Sigmoid colon (tissue), 6 donors: ENCODE measurements at regions not wholly inside any gene's neighbourhood (a gene's known extent, or its start where the extent isn't known, plus 50 kb on each side); places are given as distances from the start of the nearest gene placed in this dataset.

ENCODE experiments used
- DNase-seq: peaks from one replicate; pipeline ENCODE4 v3.0.0-alpha.2; 2019
- H3K27ac ChIP-seq, 4 donors: fragments of 200-600 bp; sonication (generic); one replicate each; pipeline ENCODE4 v1.5.1; 2016 to 2019; ENCODE audit warnings: mild to moderate bottlenecking in 1 of 4
- H3K27me3 ChIP-seq, 3 donors: fragments of 200-600 bp; sonication (generic); one replicate each; pipeline ENCODE4 v1.5.1; 2019; ENCODE audit warnings: mild to moderate bottlenecking in 1 of 3
- H3K36me3 ChIP-seq, 4 donors: fragments of 200-600 bp; sonication (generic); one replicate each; pipeline ENCODE4 v1.5.1; 2016 to 2019
- H3K4me1 ChIP-seq, 4 donors: fragments of 200-600 bp; sonication (generic); one replicate each; pipeline ENCODE4 v1.5.1; 2017 to 2019
- H3K4me3 ChIP-seq, 4 donors: fragments of 200-600 bp; sonication (generic); one replicate each; pipeline ENCODE4 v1.5.1; 2017 to 2019; ENCODE audit warnings: mild to moderate bottlenecking in 2 of 4, moderate library complexity in 1 of 4
- H3K9me3 ChIP-seq, 4 donors: fragments of 200-600 bp in 3 of 4; sonication (generic) in 3 of 4; one replicate each; pipeline versions ENCODE4 v1.5.1 to v1.6.1; 2013 to 2019
- CTCF ChIP-seq, 4 experiments: fragments of 450-650 bp in 3 of 4; fragments of 200-600 bp in 1 of 4; IDR thresholded peaks; one replicate each; pipeline ENCODE4 v1.5.1; 2016 to 2019; ENCODE audit warnings: antibody characterized with exemption in 4 of 4, mild to moderate bottlenecking in 3 of 4, moderate library complexity in 2 of 4
- EP300 ChIP-seq, 4 donors: sonication (generic); formaldehyde crosslinking; IDR thresholded peaks; one replicate each; pipeline ENCODE4 v1.6.1; 2017; ENCODE audit warnings: antibody characterized with exemption in 4 of 4
- POLR2A ChIP-seq, 2 donors: fragments of 450-650 bp; IDR thresholded peaks; one replicate each; pipeline ENCODE4 v1.6.1; 2016; ENCODE audit warnings: antibody characterized with exemption in 2 of 2, mild to moderate bottlenecking in 2 of 2, moderate library complexity in 2 of 2
- POLR2AphosphoS5 ChIP-seq, 4 donors: sonication (generic); formaldehyde crosslinking; IDR thresholded peaks; one replicate each; pipeline ENCODE4 v1.6.1; 2017; ENCODE audit warnings: antibody characterized with exemption in 4 of 4
- WGBS, 2 donors: extraction: QIAGEN DNeasy Blood & Tissue Kit; methylation state at CpG; one replicate each; pipeline ENCODE4 v1.1.7; 2013; 5-methylcytosine and 5-hydroxymethylcytosine counted together
- intact Hi-C: fragments of 100-400 bp; cut with DNase I; formaldehyde crosslinking; loops from one replicate; pipeline ENCODE4 v1.15.1; 2023
- donor health status: healthy with polysubstance abuse.
- donor health status: healthy.

- H3K36me3 ChIP-seq, result no peaks in the 10 kb centered on the region
- WGBS, 2 donors, result 72 to 83% methylated on average over 4 of the region's 4 CpGs
- peak overlapping the region in 1 of 4 donors; percentile 80 for H3K27ac ChIP-seq
- intact Hi-C loops, result no loop called here
- no peaks in the 10 kb centered on the region for H3K27me3 ChIP-seq
- TF ChIP-seq CTCF (IDR thresholded peaks at IDR 0.05) (no peak), EP300 (IDR thresholded peaks at IDR 0.05) (no peak), POLR2A (IDR thresholded peaks at IDR 0.05) (no peak), POLR2AphosphoS5 (IDR thresholded peaks at IDR 0.05) (no peak)
- no peaks in the 10 kb centered on the region for H3K9me3 ChIP-seq
- no peak for DNase-seq
- no peak overlapping the region for H3K4me3 ChIP-seq
- peaks cover 0 to 44% (median 28%) of the 10 kb centered on the region in 4 donors for H3K4me1 ChIP-seq
Observed at GRCh38 chr11:112811783-112812182, 149.4 kb upstream of the NCAM1 start.

GRCh38 chr11:112812729-112813128 is 148.5 kb upstream of the NCAM1 start:
- Histone ChIP-seq H3K4me3 (no peak overlapping the region), H3K9me3 (no peaks in the 10 kb centered on the region), H3K27ac (no peak overlapping the region), H3K4me1 (peaks cover 0 to 43% (median 28%) of the 10 kb centered on the region in 4 donors), H3K27me3 (no peaks in the 10 kb centered on the region), H3K36me3 (no peaks in the 10 kb centered on the region)
- 47 to 48% methylated on average over 2 of the region's 2 CpGs for WGBS, 2 donors
- intact Hi-C loops, result no loop called here
- no peak for TF ChIP-seq POLR2AphosphoS5 (IDR thresholded peaks at IDR 0.05)
- TF ChIP-seq POLR2A (IDR thresholded peaks at IDR 0.05), result no peak
- TF ChIP-seq EP300 (IDR thresholded peaks at IDR 0.05), result no peak
- TF ChIP-seq CTCF (IDR thresholded peaks at IDR 0.05), result no peak
- DNase-seq, result no peak

GRCh38 chr11:112814168-112814567 is 147.1 kb upstream of the NCAM1 start:
- WGBS, 2 donors, result 80 to 82% methylated on average over 4 of the region's 4 CpGs
- no peaks in the 10 kb centered on the region for H3K36me3 ChIP-seq
- intact Hi-C loops, result no loop called here

GRCh38 chr11:112817376-112817775 is 143.8 kb upstream of the NCAM1 start:
- TF ChIP-seq POLR2AphosphoS5 (IDR thresholded peaks at IDR 0.05) (no peak), EP300 (IDR thresholded peaks at IDR 0.05) (no peak), POLR2A (IDR thresholded peaks at IDR 0.05) (no peak), CTCF (IDR thresholded peaks at IDR 0.05) (no peak)
- no peaks in the 10 kb centered on the region for H3K36me3 ChIP-seq
- intact Hi-C loops, result no loop called here
- 64 to 79% methylated on average over 3 of the region's 3 CpGs for WGBS, 2 donors
- H3K27me3 ChIP-seq, result no peaks in the 10 kb centered on the region
- H3K27ac ChIP-seq, result no peak overlapping the region
- no peak overlapping the region for H3K4me3 ChIP-seq
- H3K9me3 ChIP-seq, result no peaks in the 10 kb centered on the region
- H3K4me1 ChIP-seq, result no peaks in the 10 kb centered on the region
- no peak for DNase-seq

More at GRCh38 chr11:112814168-112814567, 147.1 kb upstream of the NCAM1 start:
- TF ChIP-seq CTCF (IDR thresholded peaks at IDR 0.05) (no peak), EP300 (IDR thresholded peaks at IDR 0.05) (no peak), POLR2AphosphoS5 (IDR thresholded peaks at IDR 0.05) (no peak), POLR2A (IDR thresholded peaks at IDR 0.05) (no peak)
- H3K27ac ChIP-seq, result no peak overlapping the region
- no peaks in the 10 kb centered on the region for H3K9me3 ChIP-seq
- no peak for DNase-seq
- no peaks in the 10 kb centered on the region for H3K27me3 ChIP-seq
- peaks cover 0 to 29% (median 16%) of the 10 kb centered on the region in 4 donors for H3K4me1 ChIP-seq
- no peak overlapping the region for H3K4me3 ChIP-seq
